ENCODE measurements at regions not wholly inside any gene's neighbourhood (a gene's known extent, or its start where the extent isn't known, plus 50 kb on each side); places are given as distances from the start of the nearest gene placed in this dataset.

DNA sequence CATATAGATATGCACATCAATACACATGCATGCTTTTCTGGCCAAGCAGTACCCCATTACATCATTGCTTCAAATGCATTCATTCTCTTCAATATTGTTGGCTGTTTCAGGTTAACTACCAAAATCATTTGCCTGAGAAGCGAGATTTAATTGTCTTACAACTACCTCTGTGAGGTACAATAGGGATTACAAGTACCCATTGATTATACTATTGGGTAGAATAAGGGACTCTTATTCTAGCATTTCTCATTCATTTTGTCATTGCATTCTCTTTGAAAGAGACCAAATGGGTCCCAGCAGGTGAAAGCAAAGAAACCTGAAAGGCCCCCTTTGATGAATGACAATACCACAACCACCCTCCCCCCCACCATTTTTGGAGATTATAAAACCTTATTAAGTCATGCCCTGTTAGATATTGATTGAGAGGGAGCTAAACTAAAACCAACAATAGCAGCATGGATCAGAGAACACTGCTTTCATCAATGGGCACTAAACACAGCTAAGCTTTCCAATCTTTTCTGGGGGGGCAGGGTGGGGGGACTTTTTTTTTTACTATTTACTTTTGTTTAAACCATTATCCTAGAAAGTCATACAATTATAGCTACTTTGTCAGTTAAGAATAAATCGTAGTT lies 375.0 kb upstream of the CCNH start:
- in situ Hi-C loops (cut with MboI; ENCODE audit: low sequenced_read_pairs) = loop anchor here (25.0 kb wide), 1 partner anchor 900 kb away; no protein-coding TSS in a partner anchor

DNA sequence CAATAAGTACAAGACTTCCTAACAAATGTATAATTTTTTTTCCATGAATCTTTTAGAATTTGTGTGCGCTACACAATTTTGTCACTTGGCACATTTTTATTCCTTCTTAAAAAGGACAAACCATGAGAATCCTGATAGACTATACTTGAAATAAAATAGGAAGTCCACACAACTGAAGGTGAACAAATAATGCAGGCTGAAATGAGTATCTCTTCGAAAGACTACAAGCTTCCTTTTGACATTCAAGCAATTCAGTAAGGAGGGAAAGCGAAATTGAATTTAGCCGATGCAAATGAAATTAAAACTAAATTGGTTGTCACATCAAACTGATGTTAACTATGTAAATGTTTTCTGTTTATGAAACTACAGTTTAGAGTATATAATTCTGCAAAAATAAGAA lies 374.4 kb upstream of the CCNH start:
- in situ Hi-C loops (cut with MboI; ENCODE audit: low sequenced_read_pairs) = loop anchor here (25.0 kb wide), 1 partner anchor 900 kb away; no protein-coding TSS in a partner anchor

DNA sequence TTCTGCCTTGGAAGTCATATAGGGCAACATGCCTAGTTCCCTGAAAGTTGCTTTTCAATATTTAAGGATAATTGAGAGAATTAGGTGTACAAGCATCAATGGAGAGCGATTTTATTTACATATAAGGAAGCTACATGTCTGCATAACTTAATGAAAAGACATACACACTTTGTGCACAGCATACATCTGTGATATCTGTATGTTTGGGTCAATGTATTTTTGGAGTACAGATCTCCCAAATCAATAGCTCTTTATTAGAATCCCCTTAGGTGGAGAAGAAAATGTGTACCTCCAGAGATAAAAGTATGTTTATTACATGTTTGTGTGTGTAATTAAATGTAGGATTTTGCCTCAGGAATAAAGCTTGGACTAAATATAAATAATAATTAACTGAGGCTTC lies 373.7 kb upstream of the CCNH start:
- in situ Hi-C loops (cut with MboI; ENCODE audit: low sequenced_read_pairs) = loop anchor here (25.0 kb wide), 1 partner anchor 901 kb away; no protein-coding TSS in a partner anchor

DNA sequence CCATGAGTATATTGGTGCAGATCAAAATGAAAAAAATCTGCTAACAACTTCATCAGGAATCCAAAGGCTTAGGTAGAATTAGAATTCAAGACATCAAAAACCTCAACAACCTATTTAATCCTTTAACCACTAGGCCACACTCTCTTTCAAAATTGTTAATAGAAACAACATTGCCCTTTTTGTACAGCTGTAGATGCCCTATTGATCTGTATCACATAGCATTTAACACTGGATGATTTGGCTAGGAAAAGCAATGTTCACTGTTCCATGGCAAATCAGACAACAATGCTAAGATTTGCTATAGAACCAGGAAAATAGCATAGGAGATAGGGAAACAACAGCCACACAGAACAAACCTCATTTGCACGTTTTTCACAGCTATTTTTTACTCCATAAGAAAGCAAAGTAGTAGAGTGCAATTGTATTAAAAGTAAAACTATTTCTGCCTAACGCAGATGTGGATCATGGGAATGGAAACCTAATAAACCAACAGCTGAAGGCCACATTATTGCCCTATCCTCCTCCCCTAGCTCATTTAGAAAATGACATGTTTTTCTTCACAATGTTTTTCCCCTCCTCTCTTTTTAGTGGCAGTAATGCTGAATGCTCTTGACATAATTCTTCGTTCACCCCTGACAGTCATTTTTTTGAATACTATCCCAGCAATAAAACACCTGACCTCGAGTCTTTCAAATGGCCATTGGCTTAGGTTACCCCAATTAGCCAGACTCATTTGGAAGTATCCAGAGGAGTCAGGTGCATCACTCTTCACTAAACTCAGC lies 373.0 kb upstream of the CCNH start:
- in situ Hi-C loops (cut with MboI; ENCODE audit: low sequenced_read_pairs) = loop anchor here (25.0 kb wide), 1 partner anchor 902 kb away; no protein-coding TSS in a partner anchor

DNA sequence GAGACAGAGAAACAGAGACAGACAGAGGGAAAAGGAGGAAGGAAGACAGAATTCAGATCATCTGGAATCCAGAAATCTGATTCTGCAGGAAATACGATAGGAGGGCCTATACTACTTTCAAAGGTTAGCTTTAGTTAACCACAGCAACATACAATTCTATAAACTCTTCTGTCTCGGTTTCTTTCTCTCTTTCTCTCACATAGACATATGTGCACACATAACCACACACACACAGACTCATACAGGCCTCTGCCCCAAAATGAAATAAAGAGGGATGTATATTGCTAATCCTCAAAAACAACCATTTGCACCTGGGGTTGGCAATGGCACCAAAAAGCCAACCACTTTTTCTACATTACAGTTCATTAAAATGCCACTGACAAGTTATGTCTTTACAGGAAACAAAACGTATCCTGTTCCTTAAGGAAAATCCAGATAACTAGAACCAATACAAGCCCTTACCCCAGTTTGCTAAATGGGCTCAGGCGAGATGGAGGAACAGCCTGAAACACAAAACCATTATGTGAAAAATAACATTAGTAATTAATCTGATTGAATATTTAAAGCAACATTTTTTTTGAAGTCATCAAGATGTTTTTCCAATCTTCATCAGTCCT lies 372.3 kb upstream of the CCNH start:
- in situ Hi-C loops (cut with MboI; ENCODE audit: low sequenced_read_pairs) = loop anchor here (25.0 kb wide), 1 partner anchor 902 kb away; no protein-coding TSS in a partner anchor

DNA sequence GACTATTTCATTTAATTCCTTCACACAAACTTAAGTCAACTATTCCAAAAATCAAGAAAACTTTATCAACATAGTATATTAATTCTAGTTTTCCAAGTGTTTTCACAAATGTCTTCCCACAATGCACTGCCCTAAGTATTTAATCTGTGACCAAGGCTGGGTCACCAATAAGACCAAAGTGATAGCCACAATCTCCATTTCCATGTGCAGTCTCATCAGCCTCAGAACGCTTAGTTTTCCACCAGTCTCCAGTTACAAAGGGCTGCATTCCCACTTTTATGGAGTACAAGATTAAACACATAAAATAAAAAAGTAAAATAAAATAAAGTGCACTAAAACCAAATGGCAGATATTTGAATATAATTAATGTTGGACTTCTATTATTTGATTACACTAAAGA lies 371.6 kb upstream of the CCNH start:
- in situ Hi-C loops (cut with MboI; ENCODE audit: low sequenced_read_pairs) = loop anchor here (25.0 kb wide), 1 partner anchor 903 kb away; no protein-coding TSS in a partner anchor

DNA sequence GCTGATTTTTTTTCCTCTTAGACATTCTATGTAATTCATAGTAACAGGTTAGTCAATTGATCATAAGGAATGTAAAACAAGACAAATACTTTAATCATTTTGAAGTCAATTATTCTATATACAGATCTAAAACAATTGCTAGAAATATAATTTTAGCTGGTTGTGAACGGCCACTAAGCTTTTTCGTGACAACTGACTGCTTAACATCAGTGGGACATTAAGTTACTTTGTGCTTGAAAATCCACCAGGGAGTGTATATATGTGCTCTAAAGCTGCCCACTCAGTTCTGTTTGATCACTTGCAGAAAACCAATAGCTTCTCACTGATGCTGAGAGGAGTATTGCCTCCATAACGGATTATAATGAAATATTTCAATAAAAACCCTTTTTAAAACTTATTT lies 370.2 kb upstream of the CCNH start:
- in situ Hi-C loops (cut with MboI; ENCODE audit: low sequenced_read_pairs) = loop anchor here (25.0 kb wide), 1 partner anchor 904 kb away; no protein-coding TSS in a partner anchor

DNA sequence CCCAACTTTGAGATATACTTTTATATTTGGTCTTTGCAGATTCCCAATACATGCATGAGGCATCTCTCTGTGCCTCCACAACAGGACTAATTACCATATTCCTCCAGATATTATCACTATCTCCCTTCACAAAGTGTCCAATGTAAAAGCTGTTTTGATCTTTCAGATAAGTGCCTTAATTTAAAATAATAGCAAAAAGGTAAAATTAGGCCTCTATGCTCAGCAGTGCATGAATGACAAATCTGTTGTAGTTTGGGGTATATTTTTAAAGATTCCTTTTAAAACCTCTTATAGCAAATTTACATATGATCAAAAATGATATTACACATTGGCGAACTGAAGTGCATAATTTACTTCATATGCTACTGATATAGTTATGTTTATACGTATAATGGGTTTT lies 369.2 kb upstream of the CCNH start:
- in situ Hi-C loops (cut with MboI; ENCODE audit: low sequenced_read_pairs) = loop anchor here (25.0 kb wide), 1 partner anchor 905 kb away; no protein-coding TSS in a partner anchor

DNA sequence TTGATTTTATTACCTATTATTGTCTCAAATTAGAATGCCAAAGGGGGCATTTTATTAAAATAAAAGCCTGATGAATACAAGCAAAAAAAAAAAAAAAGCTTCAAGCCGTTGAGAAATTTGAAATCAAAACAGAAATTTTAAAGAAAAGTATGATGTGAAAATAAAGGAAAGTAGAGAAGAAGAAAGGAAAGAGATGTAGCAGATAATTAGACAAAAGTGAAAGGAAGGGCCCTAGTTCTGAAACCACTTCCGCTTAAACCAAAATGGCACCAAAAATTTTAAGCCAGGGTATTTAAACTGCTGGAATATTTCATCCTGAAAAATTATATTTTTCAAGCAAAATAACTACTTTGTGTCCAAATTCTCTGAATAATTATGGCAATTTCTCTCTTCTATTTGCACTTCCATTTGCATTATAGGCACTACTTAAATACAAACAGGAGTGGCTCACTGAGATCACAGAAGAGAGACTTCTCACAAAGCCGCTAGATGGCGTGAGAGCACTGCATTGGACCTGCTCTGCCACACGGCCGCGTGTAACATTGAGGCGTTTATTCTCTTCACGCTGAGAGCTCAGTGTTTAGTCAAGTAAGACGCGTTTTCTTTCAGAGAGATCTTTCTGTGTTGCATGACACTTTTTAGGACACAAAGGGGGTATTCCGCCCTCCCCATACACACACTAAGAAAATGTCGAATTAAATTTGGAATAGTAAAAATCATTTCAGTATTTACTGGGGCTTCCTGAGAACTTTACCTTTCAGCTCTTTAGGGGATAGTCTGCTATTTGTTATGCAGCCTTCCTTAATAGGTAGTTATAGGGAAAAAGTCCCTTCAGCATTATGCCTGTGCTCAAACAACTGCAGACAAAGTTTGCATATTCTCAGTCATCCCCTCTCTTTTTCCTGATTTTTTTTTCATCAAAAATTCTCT lies 368.4 kb upstream of the CCNH start:
- in situ Hi-C loops (cut with MboI; ENCODE audit: low sequenced_read_pairs) = loop anchor here (25.0 kb wide), 1 partner anchor 906 kb away; no protein-coding TSS in a partner anchor

DNA sequence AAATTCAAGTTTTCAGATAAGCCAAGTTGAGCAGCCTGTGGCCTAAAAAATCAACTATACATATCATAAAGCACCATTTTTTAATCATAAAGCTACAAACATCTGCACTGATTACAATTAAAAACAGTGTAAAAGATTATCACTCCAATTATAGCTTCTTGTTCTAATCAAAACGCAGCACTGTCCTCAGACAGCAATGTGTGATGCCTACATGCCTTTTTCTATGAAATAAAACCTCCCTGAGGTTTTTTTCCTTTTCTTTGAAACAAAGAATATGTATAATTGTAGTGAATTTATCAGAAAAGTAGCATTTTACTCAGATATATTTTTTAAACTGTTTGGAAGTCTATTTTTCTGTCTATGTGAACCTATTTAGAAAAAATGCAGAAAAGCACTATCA lies 366.1 kb upstream of the CCNH start:
- in situ Hi-C loops (cut with MboI; ENCODE audit: low sequenced_read_pairs) = loop anchor here (25.0 kb wide), 1 partner anchor 908 kb away; no protein-coding TSS in a partner anchor

DNA sequence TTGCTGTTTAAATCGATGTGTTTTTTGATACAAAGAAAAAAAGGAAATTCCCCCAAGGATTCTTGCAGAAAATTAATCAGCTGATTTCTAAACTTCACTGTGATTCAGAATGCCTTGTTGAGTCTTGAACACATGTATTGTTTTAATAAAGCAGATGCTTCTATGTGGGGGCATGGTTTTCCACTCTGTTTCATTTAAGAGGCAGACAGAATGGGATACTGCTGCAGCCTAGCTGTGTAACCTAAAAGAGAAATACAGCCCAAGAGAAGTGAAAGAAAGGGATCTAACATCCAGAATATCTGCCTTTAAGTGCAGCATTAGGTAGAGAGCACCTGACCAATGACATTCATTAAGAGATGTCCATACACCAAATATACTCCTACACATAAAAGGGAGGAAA lies 365.1 kb upstream of the CCNH start:
- in situ Hi-C loops (cut with MboI; ENCODE audit: low sequenced_read_pairs) = loop anchor here (25.0 kb wide), 1 partner anchor 909 kb away; no protein-coding TSS in a partner anchor

DNA sequence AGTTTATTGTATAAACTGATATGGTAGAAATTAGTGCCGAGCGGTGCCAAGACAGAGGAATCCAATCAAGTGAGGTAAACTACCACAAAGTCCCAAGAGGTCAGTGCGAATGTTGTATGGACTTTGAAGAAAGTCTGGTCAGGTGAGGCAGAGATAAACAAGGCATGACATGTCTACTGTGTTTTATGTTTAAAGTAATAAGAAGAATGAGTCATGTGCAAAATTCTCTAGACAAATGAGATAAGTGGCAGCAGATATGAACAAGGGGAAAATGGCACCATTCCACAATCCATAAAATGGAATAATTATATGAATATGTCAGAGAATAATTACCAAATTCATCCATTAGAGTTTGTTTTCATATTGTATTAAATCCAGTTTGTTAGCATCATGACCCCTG lies 364.1 kb upstream of the CCNH start:
- in situ Hi-C loops (cut with MboI; ENCODE audit: low sequenced_read_pairs) = loop anchor here (25.0 kb wide), 1 partner anchor 911 kb away; no protein-coding TSS in a partner anchor

DNA sequence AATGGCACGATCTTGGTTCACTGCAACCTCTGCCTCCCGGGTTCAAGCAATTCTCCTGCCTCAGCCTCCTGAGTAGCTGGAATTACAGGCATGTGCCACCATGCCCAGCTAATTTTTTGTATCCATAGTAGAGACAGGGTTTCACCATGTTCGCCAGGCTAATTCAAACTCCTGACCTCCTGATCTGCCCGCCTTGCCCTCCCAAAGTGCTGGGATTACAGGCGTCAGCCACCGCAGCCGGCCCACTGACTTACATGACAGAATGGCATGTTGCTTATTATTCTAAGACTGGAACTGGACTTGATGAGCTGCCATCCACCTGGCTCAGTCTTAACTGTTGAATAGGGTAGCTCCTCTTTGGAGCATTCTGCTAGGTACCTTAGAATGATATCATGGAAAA lies 363.6 kb upstream of the CCNH start:
- in situ Hi-C loops (cut with MboI; ENCODE audit: low sequenced_read_pairs) = loop anchor here (25.0 kb wide), 1 partner anchor 911 kb away; no protein-coding TSS in a partner anchor

DNA sequence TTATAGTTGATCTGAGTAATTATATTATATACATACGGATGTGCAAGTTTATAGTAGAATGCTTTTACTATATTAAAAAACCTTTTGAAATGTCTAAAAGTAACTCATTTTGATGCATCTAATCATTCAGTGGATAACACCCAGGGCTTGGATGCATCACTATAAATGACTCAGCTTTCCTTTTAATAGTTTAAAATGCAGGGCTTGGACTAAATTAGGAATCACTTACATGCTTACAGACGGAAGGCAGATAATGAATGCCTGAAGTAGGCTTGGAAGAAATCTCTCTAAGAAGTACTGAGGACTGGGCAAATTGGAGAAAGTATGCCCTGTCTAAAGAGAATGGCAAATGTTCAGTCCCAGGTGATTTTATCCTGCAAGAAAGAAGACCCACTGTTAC lies 362.5 kb upstream of the CCNH start:
- in situ Hi-C loops (cut with MboI; ENCODE audit: low sequenced_read_pairs) = loop anchor here (25.0 kb wide), 1 partner anchor 912 kb away; no protein-coding TSS in a partner anchor

DNA sequence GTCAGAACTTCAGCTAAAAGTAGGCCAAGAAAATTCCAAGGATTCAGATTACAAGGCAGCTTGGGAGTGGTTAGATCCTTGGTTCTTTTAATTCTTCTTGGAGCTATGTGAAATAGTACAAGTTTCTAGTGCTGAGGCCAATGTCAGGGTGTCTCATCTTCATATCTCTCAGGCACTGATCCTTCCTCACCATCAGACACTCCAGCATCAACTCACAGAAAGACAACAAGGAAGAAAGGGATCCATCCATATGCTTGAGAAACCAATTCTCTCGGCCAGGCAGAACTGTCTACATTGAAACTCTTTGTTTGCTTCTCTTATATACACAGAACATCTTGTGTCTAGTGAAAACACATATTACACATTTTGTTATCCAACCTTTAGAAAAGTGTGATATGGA lies 362.1 kb upstream of the CCNH start:
- in situ Hi-C loops (cut with MboI; ENCODE audit: low sequenced_read_pairs) = loop anchor here (25.0 kb wide), 1 partner anchor 912 kb away; no protein-coding TSS in a partner anchor

DNA sequence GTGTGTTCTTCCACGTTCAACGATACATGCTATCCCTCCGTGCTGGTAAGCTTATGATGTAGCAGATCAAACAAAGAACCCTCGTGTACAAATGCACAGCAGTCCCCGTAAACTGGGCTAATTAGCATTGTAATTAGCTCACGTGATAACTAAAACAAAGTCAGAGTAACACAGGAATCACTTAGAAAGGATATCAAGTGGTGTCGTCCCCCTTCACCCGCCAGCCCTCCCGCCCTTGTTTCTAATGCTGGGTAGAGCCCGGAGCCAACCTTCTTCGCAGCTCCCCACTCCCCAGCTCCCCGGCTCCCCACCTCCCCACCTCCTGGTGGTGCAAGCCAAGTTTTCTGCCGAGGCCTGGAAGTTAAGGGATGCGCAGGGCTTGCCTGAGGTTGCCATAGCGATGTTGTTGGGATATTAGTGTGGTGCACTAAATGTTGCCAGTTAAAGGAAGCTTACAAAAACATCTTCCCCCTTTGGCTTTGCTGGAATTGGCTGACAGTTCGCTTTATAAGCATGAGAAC lies 357.9 kb upstream of the CCNH start:
- in situ Hi-C loops (cut with MboI; ENCODE audit: low sequenced_read_pairs) = no loop called here

DNA sequence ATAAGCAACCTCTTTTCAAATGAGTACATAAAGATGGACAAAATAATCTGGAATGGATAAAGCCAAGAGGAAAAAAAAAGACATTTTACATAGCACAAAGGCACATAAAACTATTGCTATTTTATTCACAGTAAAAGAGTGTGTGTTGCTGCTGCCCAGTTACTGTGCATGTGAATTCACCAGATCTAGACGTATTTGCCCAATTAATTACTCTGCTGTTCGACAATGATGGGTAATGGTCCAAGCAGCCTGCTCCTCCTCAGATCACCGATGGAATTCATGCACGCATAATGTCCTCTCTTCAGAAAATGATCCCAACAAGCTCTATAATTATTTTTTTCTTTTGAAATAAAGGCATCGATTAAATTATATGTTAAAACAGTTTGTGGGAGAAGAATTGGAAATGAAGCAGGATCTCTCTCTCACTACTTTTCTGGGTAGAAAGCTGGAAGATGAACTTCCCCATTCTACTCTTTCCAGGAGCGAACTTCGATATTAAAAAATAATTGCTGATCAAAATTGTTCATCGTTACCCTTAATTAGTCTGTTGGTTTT lies 357.4 kb upstream of the CCNH start:
- in situ Hi-C loops (cut with MboI; ENCODE audit: low sequenced_read_pairs) = no loop called here

DNA sequence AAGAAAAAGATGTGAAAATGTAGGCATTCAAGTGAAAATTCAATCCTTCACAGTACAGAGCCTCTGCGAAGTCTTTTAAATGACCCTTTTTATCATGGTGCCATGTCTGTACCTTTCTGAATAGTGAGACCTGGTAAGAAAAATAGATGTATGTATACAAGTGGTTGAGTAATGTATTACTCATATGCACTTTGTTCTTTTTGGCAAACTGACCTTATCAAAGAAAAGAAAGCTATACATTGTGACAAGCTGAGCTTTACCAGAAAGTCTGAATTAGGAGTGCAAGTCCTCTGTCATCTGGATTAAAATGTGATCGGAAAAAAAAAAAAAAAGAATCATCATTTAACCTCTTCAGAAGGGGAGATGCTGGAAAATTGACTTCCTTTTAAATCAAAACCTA lies 356.4 kb upstream of the CCNH start:
- in situ Hi-C loops (cut with MboI; ENCODE audit: low sequenced_read_pairs) = no loop called here

DNA sequence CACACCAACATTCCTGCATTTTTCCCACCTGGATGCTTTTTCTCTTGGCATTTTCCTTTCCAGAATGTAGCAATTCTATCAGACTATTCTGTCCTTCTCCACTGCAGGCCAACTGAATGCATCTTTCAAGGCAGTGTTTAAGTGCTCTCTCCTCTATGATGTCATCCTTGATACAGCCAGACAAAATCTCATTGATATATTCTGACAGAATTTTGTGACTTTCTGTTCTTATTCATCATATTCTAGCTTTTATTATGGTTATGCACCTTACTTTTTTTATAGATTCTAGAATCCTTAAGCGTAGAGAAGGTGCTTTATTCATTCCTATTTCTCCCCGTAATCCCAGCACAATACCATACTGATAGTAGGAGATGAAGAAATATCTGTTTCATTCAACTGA lies 355.5 kb upstream of the CCNH start:
- in situ Hi-C loops (cut with MboI; ENCODE audit: low sequenced_read_pairs) = no loop called here
